Activated CD8-positive, alpha-beta T cell treated with anti-CD3 and anti-CD28 coated beads for 36 hours (primary cell): ENCODE measurements at regions not wholly inside any gene's neighbourhood (a gene's known extent, or its start where the extent isn't known, plus 50 kb on each side); places are given as distances from the start of the nearest gene placed in this dataset.
"Not testable (repeated sequence)": the region's sequence is repeated elsewhere in the genome, so short reads cannot be mapped to it uniquely, and the experiment has no call there.

ENCODE experiments used
- ATAC-seq: fragments of 200-7000 bp; cut with Tn5 transposase; one replicate; pipeline ENCODE4 v1.10.0; 2021; ENCODE audit warnings: mild to moderate bottlenecking, moderate library complexity
- CTCF ChIA-PET: fragments of 350-600 bp; sonication (Branson Sonifier 250); formaldehyde crosslinking; loops from one replicate; lab custom pipeline; 2021; ENCODE audit warnings: antibody characterized with exemption; lab: Charles Lee
- POLR2A ChIA-PET: fragments of 350-600 bp; sonication (Branson Sonifier 250); formaldehyde crosslinking; loops from one replicate; lab custom pipeline; 2021; ENCODE audit warnings: antibody characterized with exemption; lab: Charles Lee
- DNase-seq: peaks from one replicate; pipeline ENCODE4 v3.0.0-alpha.2; 2020
- H3K27ac Mint-ChIP-seq: one replicate; pipeline ENCODE4 v1.8.0; 2021; ENCODE audit warnings: mild to moderate bottlenecking, mixed read lengths
- H3K27me3 Mint-ChIP-seq: one replicate; pipeline ENCODE4 v1.8.0; 2021; ENCODE audit warnings: mixed read lengths
- H3K36me3 Mint-ChIP-seq: one replicate; pipeline ENCODE4 v1.8.0; 2021; ENCODE audit warnings: low read depth, mixed read lengths
- H3K4me1 Mint-ChIP-seq: one replicate; pipeline ENCODE4 v1.8.0; 2021; ENCODE audit warnings: low read depth, mixed read lengths
- H3K4me3 Mint-ChIP-seq: one replicate; pipeline ENCODE4 v1.8.0; 2021; ENCODE audit warnings: mild to moderate bottlenecking, moderate library complexity, mixed read lengths
- H3K9me3 Mint-ChIP-seq: one replicate; pipeline ENCODE4 v1.8.0; 2021; ENCODE audit warnings: mixed read lengths
- intact Hi-C: fragments of 100-400 bp; cut with micrococcal nuclease; formaldehyde crosslinking; loops from one replicate; pipeline ENCODE4 v1.10.0; 2022
- TF ChIP-seq, protein P1 (sequence below): fragments of 200-600 bp; IDR thresholded peaks from one replicate; pipeline ENCODE4 v1.8.0; 2022; ENCODE audit warnings: antibody characterized with exemption, mild to moderate bottlenecking

DNA sequence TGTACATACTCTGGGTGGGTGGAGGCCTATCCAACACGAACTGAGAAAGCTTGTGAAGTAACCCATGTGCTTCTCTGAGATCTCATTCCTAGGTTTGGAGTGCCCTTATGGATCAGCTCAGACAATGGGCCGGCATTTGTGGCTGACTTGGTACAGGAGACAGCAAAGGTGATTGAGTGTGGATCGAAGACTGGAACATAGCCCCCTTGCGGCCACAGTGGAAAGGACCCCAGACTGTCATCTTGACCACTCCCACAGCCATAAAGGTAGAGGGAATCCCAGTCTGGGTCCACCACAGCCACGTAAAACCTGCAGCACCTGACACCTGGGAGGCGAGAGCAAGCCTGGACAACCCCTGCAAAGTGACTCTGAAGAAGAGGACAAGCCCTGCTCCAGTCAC is 598.0 kb upstream of the AADAT start:
- intact Hi-C loops, result no loop called here
- POLR2A ChIA-PET, result no interaction called here

DNA sequence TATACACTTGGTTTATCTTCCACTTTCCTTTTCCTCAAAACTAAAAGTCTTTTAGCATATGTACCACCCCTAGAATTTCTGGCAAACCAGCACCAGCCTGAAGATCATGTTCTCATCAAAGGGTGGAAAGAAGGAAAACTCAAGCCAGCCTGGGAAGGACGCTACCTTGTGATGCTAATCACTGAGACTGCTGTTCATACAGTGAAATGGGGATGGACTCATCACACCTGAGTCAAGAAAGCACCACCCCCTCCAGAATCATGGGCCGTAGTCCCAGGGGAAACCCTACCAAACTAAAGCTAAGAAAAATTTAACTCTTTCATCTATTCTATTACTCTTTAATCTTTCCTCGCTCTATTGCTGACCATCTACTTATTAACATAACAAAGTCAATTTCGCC is 595.9 kb upstream of the AADAT start:
- DNase-seq, CTCF ChIA-PET, POLR2A ChIA-PET, H3K4me1 Mint-ChIP-seq, ATAC-seq, intact Hi-C loops, H3K4me3 Mint-ChIP-seq, H3K9me3 Mint-ChIP-seq, H3K27ac Mint-ChIP-seq, H3K27me3 Mint-ChIP-seq, H3K36me3 Mint-ChIP-seq: not testable (repeated sequence)

More for the DNA sequence above, 598.0 kb upstream of the AADAT start:
- no peak overlapping the region for H3K27ac Mint-ChIP-seq
- ATAC-seq (no peak), DNase-seq (no peak)
- CTCF ChIA-PET, result no interaction called here
- no peaks in the 10 kb centered on the region for H3K36me3 Mint-ChIP-seq
- H3K4me1 Mint-ChIP-seq, result no peaks in the 10 kb centered on the region
- H3K4me3 Mint-ChIP-seq, result no peak overlapping the region
- no peaks in the 10 kb centered on the region for H3K27me3 Mint-ChIP-seq
- TF ChIP-seq, protein P1, sequence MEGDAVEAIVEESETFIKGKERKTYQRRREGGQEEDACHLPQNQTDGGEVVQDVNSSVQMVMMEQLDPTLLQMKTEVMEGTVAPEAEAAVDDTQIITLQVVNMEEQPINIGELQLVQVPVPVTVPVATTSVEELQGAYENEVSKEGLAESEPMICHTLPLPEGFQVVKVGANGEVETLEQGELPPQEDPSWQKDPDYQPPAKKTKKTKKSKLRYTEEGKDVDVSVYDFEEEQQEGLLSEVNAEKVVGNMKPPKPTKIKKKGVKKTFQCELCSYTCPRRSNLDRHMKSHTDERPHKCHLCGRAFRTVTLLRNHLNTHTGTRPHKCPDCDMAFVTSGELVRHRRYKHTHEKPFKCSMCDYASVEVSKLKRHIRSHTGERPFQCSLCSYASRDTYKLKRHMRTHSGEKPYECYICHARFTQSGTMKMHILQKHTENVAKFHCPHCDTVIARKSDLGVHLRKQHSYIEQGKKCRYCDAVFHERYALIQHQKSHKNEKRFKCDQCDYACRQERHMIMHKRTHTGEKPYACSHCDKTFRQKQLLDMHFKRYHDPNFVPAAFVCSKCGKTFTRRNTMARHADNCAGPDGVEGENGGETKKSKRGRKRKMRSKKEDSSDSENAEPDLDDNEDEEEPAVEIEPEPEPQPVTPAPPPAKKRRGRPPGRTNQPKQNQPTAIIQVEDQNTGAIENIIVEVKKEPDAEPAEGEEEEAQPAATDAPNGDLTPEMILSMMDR, result no peak
- peaks cover 3% of the 10 kb centered on the region for H3K9me3 Mint-ChIP-seq

DNA sequence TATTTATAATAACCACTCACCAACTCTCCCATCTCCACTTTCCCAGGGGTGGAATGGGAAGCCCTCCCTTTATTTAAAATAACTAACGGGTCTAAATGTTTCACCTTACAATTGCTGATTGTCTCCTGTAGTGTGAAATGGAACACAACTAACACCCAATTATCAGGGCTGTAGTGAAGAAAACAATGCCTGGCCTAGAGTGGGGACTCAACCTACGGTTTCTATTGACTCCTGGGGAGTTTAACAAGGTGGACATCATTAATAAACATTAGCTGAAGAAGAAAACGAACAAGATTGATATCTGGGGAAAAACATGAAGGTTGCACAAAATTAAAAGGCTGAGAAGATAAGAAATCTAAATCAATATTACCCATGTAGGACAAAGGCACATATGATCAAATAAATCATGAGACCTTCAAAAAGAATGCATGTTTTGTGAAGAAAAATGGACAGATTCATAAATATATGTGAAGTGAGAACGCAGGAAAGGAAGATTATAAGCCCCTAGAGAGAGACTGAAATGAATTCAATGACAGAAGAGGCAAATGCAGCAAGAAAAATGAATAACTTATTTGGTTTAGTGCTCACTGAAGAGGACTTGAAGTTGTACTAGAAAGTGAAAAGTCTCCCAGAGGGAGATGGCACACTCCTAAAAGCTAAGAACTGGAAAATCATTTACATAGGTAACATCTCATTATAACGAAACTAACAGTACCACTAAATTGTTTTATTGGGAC is 593.0 kb upstream of the AADAT start:
- peaks cover 6% of the 10 kb centered on the region for H3K9me3 Mint-ChIP-seq
- no peaks in the 10 kb centered on the region for H3K27me3 Mint-ChIP-seq
- H3K4me1 Mint-ChIP-seq, result no peaks in the 10 kb centered on the region
- H3K27ac Mint-ChIP-seq, result no peak overlapping the region
- ChIA-PET CTCF (no interaction called here), POLR2A (no interaction called here)
- H3K36me3 Mint-ChIP-seq, result no peaks in the 10 kb centered on the region
- ATAC-seq, result no peak
- TF ChIP-seq, protein P1, result no peak
- H3K4me3 Mint-ChIP-seq, result no peak overlapping the region
- no peak for DNase-seq
- intact Hi-C loops, result no loop called here

DNA sequence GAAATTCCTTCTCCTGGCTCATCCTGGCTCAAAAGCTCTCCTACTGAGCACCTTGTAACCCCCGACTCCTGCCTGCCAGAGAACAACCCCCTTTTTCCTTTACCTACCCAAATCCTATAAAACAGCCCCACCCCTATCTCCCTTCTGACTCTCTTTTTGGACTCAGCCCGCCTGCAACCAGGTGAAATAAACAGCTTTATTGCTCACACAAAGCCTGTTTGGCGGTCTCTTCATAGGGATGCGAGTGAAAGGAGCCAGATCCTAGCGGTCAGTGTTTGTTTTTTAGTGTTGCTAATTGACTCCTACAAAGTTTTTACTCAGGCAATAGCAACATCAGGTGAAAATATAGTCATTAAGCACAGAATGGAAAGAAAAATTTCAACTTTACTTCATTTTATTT is 592.3 kb upstream of the AADAT start:
- ATAC-seq, H3K9me3 Mint-ChIP-seq, intact Hi-C loops, POLR2A ChIA-PET, H3K36me3 Mint-ChIP-seq, CTCF ChIA-PET, H3K4me1 Mint-ChIP-seq, H3K27ac Mint-ChIP-seq, DNase-seq, H3K27me3 Mint-ChIP-seq, H3K4me3 Mint-ChIP-seq: not testable (repeated sequence)

DNA sequence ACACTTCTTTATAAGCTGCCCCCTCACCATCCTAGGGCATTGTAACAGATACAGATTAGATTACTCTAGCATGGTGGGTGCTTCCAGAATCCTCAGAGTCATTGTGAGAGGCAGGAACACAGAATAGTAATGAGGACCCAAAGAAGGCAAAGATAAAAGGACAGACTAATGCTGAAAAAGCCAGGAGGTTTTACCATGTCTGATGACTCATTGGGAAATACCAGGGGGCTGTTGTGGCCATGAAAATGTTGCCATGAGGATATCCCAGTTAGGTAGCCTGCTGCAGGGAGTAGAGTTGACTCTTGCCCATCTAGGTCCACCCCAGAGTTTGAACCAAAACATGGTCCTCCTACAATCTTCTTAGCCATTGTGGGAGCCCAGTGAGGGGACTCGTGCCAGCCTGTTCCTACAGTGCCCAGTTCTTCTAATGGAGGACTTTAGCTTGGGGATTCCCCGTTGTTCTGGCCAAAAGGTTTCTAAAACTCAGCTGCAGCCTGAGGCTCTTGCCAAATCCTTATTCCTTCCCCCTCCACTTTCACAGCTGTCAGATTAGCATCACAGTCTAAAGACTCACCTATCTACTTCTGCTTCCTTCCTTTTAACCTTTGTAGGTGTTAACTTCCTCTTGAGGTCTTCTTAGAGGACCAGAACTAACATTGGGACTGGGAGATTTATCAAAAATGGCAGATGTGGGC is 586.0 kb upstream of the AADAT start:
- Mint-ChIP-seq H3K27ac (no peak overlapping the region), H3K36me3 (no peaks in the 10 kb centered on the region), H3K9me3 (peaks cover 10% of the 10 kb centered on the region), H3K27me3 (no peaks in the 10 kb centered on the region), H3K4me3 (no peak overlapping the region), H3K4me1 (no peaks in the 10 kb centered on the region)
- ChIA-PET CTCF (no interaction called here), POLR2A (no interaction called here)
- TF ChIP-seq, protein P1, result no peak
- intact Hi-C loops, result no loop called here
- DNase-seq, result no peak
- no peak for ATAC-seq

DNA sequence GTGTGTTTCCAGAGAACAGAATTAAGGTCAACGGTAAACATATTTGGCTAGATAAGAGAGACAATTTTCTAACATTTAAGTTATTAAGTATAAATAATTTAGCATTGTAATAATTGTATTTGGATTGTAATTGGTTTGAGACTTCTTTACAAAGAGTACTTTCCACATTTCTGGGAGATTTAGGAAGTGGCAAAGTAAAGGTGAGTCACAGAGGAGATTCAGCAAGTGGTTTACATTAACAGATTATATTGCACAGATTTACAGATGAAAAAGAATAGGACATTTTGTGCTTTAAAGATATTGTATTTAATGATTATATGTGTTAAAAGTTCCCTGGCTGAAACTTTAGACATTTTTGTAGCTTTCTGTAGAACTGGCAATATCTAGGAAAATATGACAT is 584.4 kb upstream of the AADAT start:
- TF ChIP-seq, protein P1, result no peak
- no peaks in the 10 kb centered on the region for H3K27me3 Mint-ChIP-seq

More for the DNA sequence above, 584.4 kb upstream of the AADAT start:
- POLR2A ChIA-PET, result no interaction called here
- Mint-ChIP-seq H3K36me3 (no peaks in the 10 kb centered on the region), H3K9me3 (peaks cover 10% of the 10 kb centered on the region), H3K4me3 (no peak overlapping the region), H3K27ac (no peak overlapping the region), H3K4me1 (no peaks in the 10 kb centered on the region)
- no peak for ATAC-seq
- DNase-seq, result no peak
- intact Hi-C loops, result no loop called here
- CTCF ChIA-PET, result no interaction called here
